CD4-positive, alpha-beta T cell treated with Interleukin-12 subunit alpha and Interleukin-12 subunit beta, for 1 hour (primary cell): ENCODE measurements at regions not wholly inside any gene's neighbourhood (a gene's known extent, or its start where the extent isn't known, plus 50 kb on each side); places are given as distances from the start of the nearest gene placed in this dataset.
"Not testable (repeated sequence)": the region's sequence is repeated elsewhere in the genome, so short reads cannot be mapped to it uniquely, and the experiment has no call there.

Experiments
- DNase-seq: peaks from one replicate; pipeline ENCODE4 v3.0.0-alpha.2; 2020

- DNase-seq: no peak
Measured at GRCh38 chr6:165769884-165770283, 106.8 kb upstream of the PDE10A start.

- no peak for DNase-seq
Measured at GRCh38 chr6:165769401-165769800, 106.4 kb upstream of the PDE10A start.

GRCh38 chr6:165768961-165769360, 105.9 kb upstream of the PDE10A start:
- no peak for DNase-seq

GRCh38 chr6:165767228-165767627, 104.2 kb upstream of the PDE10A start:
- no peak for DNase-seq

- DNase-seq: no peak
Measured at GRCh38 chr6:165766457-165766856, 103.4 kb upstream of the PDE10A start.

GRCh38 chr6:165766026-165766425, 103.0 kb upstream of the PDE10A start:
- no peak for DNase-seq

- DNase-seq: not testable (repeated sequence)
Measured at GRCh38 chr6:165765256-165765655, 102.2 kb upstream of the PDE10A start.

GRCh38 chr6:165762876-165763275, 99.8 kb upstream of the PDE10A start:
- DNase-seq: no peak

- no peak for DNase-seq
Measured at GRCh38 chr6:165762125-165762524, 99.1 kb upstream of the PDE10A start.

GRCh38 chr6:165760803-165761185, 97.8 kb upstream of the PDE10A start:
- no peak for DNase-seq

GRCh38 chr6:165760126-165760802, 97.2 kb upstream of the PDE10A start:
- no peak for DNase-seq

GRCh38 chr6:165758441-165758840, 95.4 kb upstream of the PDE10A start:
- DNase-seq: no peak

- no peak for DNase-seq
Measured at GRCh38 chr6:165755583-165755982, 92.5 kb upstream of the PDE10A start.

- no peak for DNase-seq
Measured at GRCh38 chr6:165753506-165753905, 90.5 kb upstream of the PDE10A start.

- DNase-seq: no peak
Measured at GRCh38 chr6:165752451-165752850, 89.4 kb upstream of the PDE10A start.

GRCh38 chr6:165751486-165751885, 88.4 kb upstream of the PDE10A start:
- DNase-seq: no peak

- DNase-seq: no peak
Measured at GRCh38 chr6:165749163-165749562, 86.1 kb upstream of the PDE10A start.

- DNase-seq: no peak
Measured at GRCh38 chr6:165748390-165748789, 85.3 kb upstream of the PDE10A start.

GRCh38 chr6:165747963-165748362, 84.9 kb upstream of the PDE10A start:
- DNase-seq: no peak

- no peak for DNase-seq
Measured at GRCh38 chr6:165746331-165746730, 83.3 kb upstream of the PDE10A start.

- DNase-seq: no peak
Measured at GRCh38 chr6:165745492-165745891, 82.5 kb upstream of the PDE10A start.

- no peak for DNase-seq
Measured at GRCh38 chr6:165744555-165745228, 81.7 kb upstream of the PDE10A start.

GRCh38 chr6:165743366-165743898, 80.4 kb upstream of the PDE10A start:
- DNase-seq: no peak

- DNase-seq: no peak
Measured at GRCh38 chr6:165742047-165742446, 79.0 kb upstream of the PDE10A start.

GRCh38 chr6:165737396-165737795, 74.4 kb upstream of the PDE10A start:
- DNase-seq: no peak
